GM21528 (cell line): ENCODE measurements at regions not wholly inside any gene's neighbourhood (a gene's known extent, or its start where the extent isn't known, plus 50 kb on each side); places are given as distances from the start of the nearest gene placed in this dataset.

ENCODE experiments used
- ATAC-seq: cut with Tn5 transposase; IDR thresholded peaks from one replicate; pipeline ENCODE4 v1.9.1; 2021; ENCODE audit warnings: mild to moderate bottlenecking, moderate library complexity; ENCODE audit not compliant: unreplicated experiment, low FRiP score

GRCh38 chr12:124403273-124403672 lies 108.4 kb downstream of the RFLNA start:
- ATAC-seq = no peak

GRCh38 chr12:124402248-124403066 lies 107.6 kb downstream of the RFLNA start:
- ATAC-seq = no peak

GRCh38 chr12:124401704-124402221 lies 106.9 kb downstream of the RFLNA start:
- no peak for ATAC-seq

GRCh38 chr12:124400124-124400523 lies 105.2 kb downstream of the RFLNA start:
- no peak for ATAC-seq

- no peak for ATAC-seq
These were observed 104.7 kb downstream of the RFLNA start for GRCh38 chr12:124399622-124400021.

- ATAC-seq = no peak
These were observed 103.8 kb downstream of the RFLNA start for GRCh38 chr12:124398578-124399227.

- no peak for ATAC-seq
These were observed 103.1 kb downstream of the RFLNA start for GRCh38 chr12:124397807-124398577.

GRCh38 chr12:124397399-124397679 lies 102.4 kb downstream of the RFLNA start:
- no peak for ATAC-seq

GRCh38 chr12:124396544-124397398 lies 101.9 kb downstream of the RFLNA start:
- ATAC-seq = no peak

- ATAC-seq = no peak
These were observed 101.1 kb downstream of the RFLNA start for GRCh38 chr12:124395986-124396385.

- ATAC-seq = no peak
These were observed 100.4 kb downstream of the RFLNA start for GRCh38 chr12:124395284-124395752.

GRCh38 chr12:124394462-124395128 lies 99.7 kb downstream of the RFLNA start:
- no peak for ATAC-seq

GRCh38 chr12:124393831-124394230 lies 98.9 kb downstream of the RFLNA start:
- no peak for ATAC-seq

- no peak for ATAC-seq
These were observed 98.5 kb downstream of the RFLNA start for GRCh38 chr12:124393414-124393790.

- ATAC-seq = no peak
These were observed 97.9 kb downstream of the RFLNA start for GRCh38 chr12:124392667-124393413.

GRCh38 chr12:124392271-124392666 lies 97.4 kb downstream of the RFLNA start:
- no peak for ATAC-seq

GRCh38 chr12:124391340-124392261 lies 96.7 kb downstream of the RFLNA start:
- no peak for ATAC-seq
